HG03520 (cell line): ENCODE measurements at regions not wholly inside any gene's neighbourhood (a gene's known extent, or its start where the extent isn't known, plus 50 kb on each side); places are given as distances from the start of the nearest gene placed in this dataset.

Experiments used
- ATAC-seq: cut with Tn5 transposase; IDR thresholded peaks from one replicate; pipeline ENCODE4 v1.9.1; 2021; ENCODE audit warnings: mild to moderate bottlenecking, moderate library complexity; ENCODE audit not compliant: unreplicated experiment

DNA sequence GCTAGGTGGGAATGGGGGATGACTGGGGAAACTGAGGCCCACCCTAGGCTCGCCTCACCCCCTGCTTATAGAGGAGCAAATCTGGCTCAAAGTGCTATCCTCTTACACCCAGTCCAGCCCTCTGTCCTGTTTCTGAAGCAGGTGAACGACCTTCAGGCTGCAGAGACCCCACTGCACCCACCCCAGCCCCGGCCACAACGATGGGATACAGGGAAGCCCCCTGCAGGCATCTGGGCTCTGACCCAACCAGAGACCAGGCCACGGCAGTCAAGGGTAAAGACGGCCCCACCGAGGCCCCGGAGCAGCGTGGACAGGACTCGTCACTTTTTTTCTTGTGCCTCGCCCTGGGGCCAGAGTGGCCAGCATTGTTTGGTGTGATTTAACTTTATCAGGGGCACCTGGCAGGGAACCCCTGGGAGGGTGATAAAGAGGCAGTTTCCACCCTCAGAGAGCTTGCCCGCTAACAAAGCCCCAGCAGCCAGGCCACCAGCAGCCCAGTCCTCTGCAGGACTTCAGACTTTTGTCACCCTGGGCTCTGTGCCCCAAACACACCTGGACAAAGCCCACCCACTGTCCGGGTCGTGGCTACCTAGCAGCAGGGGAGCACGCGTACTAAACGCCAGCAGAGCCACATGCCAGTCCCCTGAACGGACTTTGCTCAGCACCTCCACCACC, 612.6 kb downstream of the TBC1D22A start:
- no peak for ATAC-seq

DNA sequence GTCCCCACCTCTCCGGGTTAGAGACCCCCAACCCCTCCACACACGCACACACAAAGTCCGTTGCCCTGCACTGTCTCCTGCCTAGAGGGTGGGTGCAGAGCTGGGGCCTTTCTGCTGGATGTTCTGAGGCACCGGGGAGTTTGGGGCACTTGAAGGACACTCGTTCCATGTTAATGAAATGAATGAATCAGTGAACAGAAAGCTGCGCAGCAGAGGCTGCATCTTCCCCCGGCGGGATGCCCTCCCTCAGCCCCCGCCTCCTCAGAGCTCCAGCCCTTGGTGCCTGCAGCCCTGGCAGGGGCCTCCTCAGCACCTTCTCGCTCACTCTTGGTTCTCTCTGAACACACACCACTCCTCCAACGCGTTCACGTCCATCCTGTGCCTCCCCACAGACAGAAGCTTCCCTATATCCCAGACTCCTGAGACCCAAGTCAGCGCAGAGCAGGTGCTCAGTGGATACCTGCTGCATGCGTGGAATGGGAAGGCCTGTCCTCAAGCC, 611.9 kb downstream of the TBC1D22A start:
- no peak for ATAC-seq

DNA sequence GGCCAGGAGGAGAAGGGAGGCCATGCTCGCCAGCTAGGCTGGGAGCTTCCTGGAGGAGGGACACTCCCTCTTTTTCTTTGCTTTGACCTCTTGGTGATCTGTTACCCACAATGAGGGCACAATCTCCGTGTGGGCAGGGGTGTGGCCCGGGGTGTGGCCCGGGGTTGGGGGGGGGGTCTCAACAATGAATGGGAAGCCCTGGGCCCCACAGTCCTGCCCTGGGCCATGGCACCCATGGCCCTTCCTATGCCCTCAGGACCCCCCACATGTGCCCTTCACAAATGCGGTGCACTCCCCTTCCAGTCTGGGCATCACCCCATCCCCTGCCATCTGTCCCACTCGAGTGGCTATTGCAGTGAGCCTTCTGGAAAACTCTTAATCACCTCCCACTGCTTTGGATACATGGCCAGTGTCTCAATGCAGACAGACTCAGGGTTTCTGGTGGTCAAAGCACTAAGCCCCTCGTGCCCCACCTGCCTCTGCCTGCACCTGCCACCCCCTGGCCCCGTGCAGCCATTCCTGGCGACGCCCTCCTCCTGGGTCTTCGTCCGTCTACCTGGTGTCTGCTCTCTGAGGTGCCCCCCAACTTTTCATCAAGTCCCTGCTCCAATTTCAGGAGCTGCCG, 611.3 kb downstream of the TBC1D22A start:
- ATAC-seq = no peak

DNA sequence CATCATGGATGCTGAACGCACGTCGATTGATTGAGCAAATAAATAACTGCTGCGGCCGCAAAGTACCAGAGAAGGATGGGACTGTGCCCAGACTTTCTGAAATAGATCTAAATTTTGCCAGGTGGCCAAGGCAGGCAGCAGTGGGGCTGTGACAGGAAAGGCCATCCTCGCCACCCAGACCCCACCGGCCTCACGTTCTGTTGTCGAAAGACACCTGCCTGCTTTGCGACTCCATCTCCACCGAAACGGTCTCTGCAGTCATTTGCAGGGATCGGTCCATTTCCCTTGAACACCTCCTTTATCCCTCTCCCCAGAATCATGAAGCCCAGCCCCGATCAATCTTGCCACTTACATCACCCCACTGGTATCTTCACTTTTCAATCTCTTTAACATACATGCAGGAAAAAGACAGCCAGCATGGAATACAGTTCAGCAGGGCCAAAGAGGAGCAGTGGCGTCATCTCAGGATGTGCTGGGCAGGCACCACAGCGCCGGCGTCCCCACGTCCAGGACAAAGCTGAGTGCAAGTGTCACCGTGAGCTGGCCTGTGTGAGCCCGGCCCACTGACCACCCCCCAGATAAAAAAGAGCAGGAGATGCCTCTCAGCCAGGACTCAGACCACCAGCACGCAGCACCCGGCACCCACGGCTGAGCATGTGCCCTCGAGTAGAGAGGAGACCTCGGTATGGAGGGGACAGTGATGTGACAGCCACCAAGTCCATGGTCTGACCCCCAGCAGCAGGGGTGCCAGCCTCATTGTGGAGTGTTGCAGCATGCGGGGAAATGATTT, 610.3 kb downstream of the TBC1D22A start:
- ATAC-seq = no peak

DNA sequence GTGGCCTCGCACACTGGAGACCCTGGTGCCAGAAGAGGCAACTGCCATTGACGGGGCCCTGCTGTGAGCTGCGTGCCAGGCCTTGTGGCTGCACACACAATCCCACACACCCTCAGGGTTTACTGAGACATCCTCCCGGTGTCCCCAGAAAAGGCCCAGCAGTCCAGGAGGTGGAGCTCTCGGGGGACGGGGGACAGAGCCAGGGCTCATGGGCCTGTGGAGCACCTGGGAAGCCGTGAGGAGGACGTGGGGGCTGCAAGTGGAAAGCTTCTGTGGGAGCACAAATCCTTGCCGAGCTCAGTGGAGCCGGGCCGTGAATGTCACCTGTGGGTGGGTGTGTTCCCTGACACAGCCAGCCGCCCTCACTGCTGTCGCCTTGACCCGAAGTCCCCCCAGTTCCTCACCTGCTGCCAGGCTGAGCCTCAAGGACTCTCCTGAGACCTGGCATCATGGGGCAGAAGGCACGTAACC, 609.7 kb downstream of the TBC1D22A start:
- ATAC-seq = no peak

DNA sequence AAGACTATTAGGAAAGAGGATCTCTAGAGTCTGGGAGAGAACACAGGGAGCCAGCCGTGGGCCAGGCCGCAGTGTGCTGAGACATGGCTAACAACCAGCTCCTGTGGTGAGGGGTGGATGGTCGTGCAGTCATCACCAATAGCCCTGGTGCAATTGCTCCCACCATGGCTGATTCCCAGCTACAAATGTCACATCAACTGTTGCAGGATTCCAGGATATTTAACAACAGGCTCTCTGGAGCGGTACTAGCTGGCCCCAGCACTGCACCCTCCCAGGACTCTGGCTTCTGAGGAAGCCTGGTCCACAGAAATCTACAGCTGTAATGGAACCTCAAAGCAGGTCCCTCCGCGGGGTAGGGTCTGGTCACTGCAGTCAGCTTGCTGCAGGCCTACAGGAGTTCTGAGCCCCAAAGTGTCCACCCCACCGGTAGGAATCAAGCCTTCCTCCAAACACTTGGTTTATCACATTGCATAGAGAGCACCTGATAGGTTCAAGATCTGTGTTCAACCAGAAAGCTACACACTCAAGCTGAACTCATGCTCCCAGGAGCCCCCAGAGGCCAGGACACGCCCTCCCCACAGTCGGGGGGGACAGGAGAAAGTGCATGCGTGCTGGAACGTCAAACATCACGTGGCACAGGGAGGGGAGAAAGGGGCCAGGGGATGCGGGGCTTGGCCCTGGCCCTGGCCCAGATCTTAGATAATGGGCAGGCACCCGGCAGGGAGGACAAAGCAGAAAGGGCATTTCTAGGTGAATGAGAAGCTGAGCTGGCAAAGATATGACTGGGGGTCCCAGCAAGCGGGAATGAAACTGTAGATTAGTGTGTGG, 609.0 kb downstream of the TBC1D22A start:
- ATAC-seq = no peak

DNA sequence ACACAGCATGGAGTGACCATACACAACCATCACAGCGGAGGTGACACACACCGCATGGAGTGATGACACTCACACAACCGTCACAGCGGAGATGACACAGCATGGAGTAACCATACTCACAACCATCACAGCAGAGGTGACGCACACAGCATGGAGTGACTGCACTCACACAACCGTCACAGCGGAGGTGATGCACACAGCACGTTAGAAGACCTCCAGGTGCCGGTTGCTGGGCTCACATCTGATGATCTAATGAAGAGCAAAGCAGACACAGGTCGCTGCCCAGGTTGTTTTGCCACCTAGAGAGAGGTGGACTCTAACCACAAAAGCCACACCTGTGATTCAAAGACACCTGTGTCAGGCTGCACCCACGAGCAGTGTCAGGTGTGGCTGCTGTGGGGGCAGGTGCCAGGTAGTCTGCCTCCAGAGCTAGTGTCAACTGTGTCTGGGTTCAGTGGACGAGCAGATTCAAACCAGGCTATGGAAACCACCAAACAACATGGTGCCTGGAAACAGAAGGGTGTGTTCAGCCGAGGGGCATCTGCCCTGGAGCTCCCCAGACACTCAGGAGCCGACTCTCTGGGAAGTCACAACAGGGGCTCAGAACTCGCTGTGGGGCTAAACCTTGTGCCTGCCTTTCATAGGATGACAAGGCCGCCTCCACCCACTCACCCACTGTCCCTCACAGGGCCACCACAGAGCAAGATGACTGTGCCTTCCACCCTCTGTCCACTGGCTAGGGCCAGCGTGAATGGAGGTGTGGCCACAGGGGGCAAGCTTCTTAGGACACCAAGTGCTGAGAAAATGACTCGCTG, 608.2 kb downstream of the TBC1D22A start:
- ATAC-seq = no peak

DNA sequence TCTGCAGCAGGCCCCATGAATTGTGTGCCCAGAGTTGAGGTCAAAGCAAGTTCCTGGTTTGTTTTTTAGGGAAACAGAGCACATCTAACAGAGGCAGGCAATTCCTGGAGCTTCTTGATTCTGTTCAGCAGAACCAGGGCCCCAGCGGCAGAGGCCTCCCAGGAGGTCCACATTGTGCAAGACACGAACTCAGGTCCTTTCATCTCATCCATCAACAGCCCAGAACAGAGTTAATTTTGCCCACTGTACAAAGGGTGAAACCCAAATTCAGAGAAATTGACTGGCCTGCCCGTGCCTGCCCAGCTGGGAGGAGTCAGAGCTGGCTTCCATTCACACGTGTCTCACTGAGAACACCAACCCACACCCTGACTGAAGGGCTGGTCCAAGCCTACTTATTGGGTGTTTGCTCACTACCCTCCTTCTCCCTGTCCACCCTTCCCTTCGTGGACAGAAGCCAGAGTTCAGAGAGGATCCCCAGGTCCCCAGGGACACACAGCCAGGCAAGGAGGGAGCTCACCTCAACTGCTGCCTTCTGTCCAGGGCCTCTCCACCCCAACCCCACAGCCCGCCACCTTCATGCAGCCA, 607.1 kb downstream of the TBC1D22A start:
- no peak for ATAC-seq

DNA sequence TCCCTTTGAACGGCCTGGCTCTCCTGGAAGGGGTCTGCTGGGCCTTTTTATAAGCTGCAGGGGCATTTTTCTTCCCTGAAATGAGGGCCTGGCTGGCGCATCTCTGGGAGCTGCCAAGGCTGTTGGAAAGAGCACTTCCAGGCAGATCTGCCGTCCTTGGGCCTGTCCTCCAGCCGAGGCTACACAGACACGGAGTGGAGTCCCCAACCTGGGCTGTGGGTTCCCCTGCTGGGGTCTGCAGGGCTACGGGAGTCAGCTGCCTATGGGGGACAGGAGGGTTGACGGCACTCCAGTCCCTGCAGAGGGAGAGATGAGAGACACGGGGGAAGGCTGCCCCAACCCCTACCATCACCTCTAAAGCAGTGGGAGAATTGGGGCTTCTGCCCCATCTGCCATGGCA, 606.6 kb downstream of the TBC1D22A start:
- no peak for ATAC-seq

DNA sequence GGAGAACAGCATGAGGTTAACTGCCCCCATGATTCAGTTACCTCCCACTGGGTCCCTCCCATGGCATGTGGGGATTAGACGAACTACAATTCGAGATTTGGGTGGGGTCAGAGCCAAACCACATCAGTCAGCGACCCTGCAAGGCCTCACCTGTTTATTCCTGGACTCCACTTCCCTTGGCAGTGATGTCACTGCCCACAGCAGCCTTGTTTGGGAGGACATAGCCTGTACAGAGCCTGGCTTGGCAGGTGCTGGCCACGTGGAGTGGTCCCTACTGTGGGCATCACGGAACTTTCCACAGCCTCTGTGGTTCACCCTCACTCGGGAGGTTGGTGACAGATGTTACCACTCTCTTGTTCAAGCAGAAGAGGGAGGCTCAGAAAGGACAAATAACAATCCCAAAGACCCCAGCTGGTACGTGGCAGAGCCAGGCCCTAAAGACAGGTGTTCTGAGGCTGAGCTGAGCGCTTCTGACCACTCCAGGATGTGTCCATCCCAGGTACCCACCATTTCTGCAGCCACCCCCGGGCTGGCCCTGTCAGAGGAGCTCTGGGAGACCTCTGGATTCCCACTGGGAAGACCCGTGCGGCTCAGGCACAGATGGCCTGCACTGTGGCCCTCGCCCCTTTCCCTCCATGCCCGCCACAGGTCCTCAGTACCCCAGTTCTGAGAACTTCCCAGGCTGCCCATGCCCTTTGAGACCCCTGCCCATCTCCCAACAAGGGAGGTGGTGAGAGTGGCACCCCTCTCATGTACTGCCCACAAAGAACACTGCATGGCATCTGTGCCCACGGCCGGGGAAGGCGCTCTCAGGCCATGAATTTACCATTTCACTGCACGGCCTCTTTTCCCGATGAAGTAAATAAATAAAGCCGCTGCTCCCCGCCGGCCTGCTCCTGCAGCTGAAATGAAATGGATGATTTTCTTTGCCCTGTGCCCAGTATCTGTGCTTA, 605.8 kb downstream of the TBC1D22A start:
- no peak for ATAC-seq

DNA sequence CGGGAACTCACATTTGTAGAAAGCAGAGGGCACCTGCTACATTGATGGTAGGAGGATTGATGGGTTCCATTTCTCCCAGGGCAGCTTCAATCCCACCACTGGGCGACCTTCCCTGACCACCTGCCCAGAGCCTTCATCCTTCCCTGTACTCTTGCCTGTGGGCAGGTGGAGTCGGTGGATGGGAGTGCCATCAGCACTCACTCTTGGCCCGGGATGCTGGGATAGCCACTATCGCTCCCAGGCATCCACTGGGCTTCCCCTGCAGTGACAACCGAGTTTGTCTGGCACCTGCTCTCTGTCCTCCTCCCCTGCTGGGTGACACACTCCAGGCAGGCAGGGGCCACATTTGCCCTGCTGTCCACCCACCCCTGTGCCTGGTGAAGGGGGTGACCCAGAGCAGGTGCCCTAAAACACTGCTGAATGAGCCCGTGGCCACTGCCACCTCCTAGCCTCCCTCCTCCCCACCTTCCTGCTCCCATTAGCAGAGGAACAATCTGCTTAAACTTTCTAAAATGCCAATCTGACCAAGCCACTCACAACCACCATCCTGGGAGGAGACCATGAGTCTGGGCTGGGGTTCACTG, 604.7 kb downstream of the TBC1D22A start:
- no peak for ATAC-seq

DNA sequence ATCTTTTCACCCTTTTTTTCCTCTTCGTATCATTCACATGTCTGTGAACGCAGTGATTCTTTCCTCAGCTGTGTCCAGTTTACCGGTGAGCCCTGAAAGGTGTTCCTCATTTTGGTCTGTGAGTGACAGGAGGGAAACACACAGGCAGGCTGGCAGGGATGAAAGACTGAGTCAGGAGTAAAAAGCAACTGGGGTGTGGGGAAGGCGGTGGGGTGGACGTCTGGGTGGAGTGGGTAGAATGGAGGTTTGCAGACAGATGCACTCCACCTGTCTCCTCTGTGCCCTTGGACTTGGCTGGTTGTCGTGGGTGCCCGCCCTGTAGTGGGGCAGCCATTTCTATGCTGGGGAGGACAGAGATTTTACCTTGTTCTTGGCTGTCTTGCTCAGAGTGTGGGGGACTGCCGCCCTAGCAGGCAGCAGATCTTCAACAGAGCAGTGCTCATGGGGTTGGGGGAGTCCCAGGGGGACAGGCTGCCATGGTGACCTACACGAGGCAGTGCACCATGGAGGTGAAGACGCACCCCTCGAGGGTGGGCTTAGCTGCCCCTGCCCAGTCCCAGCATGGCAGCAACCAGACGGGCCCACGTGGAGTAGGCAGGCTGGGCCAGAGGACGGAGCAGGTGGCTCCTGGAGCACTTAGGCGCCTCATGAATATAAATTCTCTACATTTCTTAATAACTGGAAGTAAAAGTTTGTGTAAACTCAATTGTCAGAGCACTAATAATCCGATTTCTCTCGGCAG, 603.7 kb downstream of the TBC1D22A start:
- ATAC-seq = no peak

DNA sequence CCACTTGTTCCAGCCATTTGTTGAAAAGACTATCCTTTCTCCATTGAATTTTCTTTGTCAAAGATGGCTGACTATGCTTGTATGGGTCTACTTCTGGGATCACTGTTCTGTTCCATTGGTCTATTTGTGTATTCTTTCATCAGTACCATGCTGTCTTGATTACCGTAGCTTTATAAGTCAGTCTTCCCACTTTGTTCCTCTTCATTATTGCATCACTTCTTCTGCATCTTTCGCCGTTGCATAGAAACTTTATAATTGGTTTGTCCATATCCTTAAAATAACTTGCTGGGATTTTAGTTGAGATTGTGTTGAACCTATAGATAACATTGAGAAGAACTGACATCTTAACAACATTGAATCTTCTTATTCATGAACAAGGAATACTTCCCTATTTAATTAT, 598.8 kb downstream of the TBC1D22A start:
- ATAC-seq = no peak

DNA sequence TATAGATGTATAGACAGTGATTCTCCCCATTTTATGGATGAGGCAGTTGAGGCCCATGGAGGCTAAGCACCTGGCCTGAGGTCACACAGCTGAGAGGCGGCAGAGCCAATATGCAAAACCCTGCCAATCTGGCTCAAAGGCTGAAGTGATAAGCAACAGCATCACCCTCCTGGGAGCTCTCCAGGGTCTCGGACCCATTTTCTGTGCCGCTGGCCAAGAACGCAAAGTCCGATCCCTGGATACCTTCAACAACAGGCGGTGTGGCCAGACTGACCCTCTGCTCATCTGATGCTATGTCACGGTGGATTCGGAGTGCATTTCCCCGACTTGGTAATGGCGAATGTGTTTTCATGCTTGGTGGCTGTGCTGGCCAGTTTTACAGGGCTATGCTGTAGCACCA, 595.0 kb downstream of the TBC1D22A start:
- no peak for ATAC-seq

DNA sequence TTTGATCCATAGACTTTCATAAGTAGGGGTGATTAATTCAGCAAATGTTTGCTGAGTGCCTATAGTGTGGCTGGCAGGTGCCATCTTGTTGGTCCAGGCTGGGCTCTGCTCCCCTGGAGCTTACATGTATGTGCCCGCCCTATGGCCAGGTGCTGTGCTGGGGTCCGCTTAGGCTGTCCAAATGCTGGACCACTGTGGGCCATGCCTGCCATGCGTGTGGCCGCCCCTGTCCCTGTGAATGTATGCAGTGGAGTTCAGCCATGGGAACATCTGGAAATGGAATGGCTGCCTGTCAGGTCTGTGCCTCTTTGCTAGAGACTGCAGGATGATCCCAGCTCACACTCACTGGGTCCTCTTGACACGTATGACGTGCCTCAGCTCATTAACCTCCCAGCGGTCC, 594.6 kb downstream of the TBC1D22A start:
- no peak for ATAC-seq

DNA sequence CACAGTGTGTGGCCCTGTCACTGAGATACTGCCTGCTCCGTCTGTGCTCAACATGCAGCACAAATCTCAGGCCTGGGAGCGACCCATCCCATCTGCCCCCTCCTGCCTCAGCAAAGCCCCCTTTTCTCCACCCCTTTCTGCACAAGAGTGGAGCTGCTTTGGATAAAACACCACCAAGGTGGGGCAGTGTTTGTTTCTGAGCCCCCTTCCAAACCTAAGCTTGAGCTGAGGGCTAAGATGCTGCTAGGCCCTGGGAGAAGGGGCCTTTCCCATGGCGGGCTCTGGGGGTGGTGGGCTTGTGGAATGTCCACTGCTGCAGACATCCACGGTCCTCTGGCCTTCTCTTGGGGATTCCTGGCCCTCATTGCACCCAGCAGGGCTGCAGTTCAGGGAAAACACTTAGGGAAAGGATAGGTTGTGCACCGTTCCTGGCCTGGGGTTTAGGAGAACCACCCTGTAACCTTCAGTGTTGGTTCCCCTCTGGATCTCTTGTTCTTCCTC, 594.1 kb downstream of the TBC1D22A start:
- no peak for ATAC-seq

DNA sequence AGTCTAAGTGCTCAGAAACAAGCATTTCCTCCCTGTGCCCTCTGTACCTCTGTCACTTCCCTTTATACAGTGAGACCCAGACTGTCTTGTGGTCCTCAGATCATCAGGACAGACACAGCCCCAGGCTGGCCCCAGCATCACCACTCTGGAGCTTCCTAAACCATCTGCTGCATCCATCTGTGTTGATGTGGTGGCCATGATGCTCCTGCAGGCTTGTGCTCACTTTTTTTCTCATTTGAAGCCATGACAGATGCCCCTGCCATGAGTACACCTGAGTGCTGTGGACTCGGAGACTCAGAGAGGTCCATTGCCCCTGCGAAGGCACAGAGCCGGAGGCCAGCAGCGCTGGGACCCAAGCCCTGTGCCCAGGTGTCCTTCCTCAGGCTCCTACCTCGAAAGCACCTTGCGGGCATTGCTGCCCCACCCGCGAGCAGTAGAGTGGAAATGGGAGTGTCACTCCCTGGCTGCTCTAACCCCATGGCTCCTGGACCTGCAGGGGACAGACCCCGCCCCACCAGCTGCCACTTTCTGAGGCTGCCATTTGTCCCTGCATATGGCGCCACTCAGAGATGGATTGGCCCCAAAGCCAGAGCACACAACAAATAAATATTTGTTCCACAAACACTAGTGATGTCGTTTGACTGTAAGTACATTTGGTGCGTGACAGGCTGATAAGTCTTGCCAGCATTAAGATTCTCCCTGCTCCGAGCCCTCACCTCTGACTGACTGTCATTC, 593.5 kb downstream of the TBC1D22A start:
- ATAC-seq = no peak
